Vagina (tissue), 2 donors: ENCODE measurements at regions not wholly inside any gene's neighbourhood (a gene's known extent, or its start where the extent isn't known, plus 50 kb on each side); places are given as distances from the start of the nearest gene placed in this dataset.

ENCODE experiments used
- DNase-seq, 2 donors: peaks; one replicate each; pipeline ENCODE4 v3.0.0-alpha.2; 2017; ENCODE audit errors: extremely low spot score in 2 of 2
- H3K27ac ChIP-seq: fragments of 200-600 bp; sonication (generic); one replicate; pipeline ENCODE4 v1.5.1; 2019
- H3K27me3 ChIP-seq: fragments of 200-600 bp; sonication (generic); one replicate; pipeline ENCODE4 v1.5.1; 2019
- H3K36me3 ChIP-seq, 2 donors: fragments of 200-600 bp; sonication (generic); one replicate each; pipeline ENCODE4 v1.5.1; 2017 to 2019
- H3K4me1 ChIP-seq: fragments of 200-600 bp; sonication (generic); one replicate; pipeline ENCODE4 v1.5.1; 2019
- H3K4me3 ChIP-seq, 2 donors: fragments of 200-600 bp; sonication (generic); 1 replicate in 1 of 2; 2 replicates in 1 of 2; pipeline ENCODE4 v1.5.1; 2016 to 2019
- H3K9me3 ChIP-seq: fragments of 200-600 bp; sonication (generic); one replicate; pipeline ENCODE4 v1.5.1; 2019
- POLR2A ChIP-seq, 2 donors: fragments of 450-650 bp; IDR thresholded peaks; one replicate each; pipeline ENCODE4 v1.6.1; 2017; ENCODE audit warnings: antibody characterized with exemption in 2 of 2, mild to moderate bottlenecking in 2 of 2, moderate library complexity in 2 of 2
- POLR2AphosphoS5 ChIP-seq, 2 donors: sonication (generic); formaldehyde crosslinking; IDR thresholded peaks; one replicate each; pipeline ENCODE4 v1.9.0; 2017; ENCODE audit warnings: antibody characterized with exemption in 2 of 2, mild to moderate bottlenecking in 2 of 2, low read depth in 1 of 2; ENCODE audit not compliant: insufficient read depth in 1 of 2
- intact Hi-C: fragments of 100-400 bp; cut with DNase I; formaldehyde crosslinking; loops from one replicate; pipeline ENCODE4 v1.15.1; 2023
- TF ChIP-seq, protein P1 (sequence below), 3 experiments: fragments of 450-650 bp in 2 of 3; fragments of 200-600 bp in 1 of 3; sonication (generic) in 1 of 3; IDR thresholded peaks; one replicate each; pipeline ENCODE4 v1.5.1; 2017 to 2019; ENCODE audit warnings: antibody characterized with exemption in 3 of 3, mild to moderate bottlenecking in 2 of 3, moderate library complexity in 2 of 3

DNA sequence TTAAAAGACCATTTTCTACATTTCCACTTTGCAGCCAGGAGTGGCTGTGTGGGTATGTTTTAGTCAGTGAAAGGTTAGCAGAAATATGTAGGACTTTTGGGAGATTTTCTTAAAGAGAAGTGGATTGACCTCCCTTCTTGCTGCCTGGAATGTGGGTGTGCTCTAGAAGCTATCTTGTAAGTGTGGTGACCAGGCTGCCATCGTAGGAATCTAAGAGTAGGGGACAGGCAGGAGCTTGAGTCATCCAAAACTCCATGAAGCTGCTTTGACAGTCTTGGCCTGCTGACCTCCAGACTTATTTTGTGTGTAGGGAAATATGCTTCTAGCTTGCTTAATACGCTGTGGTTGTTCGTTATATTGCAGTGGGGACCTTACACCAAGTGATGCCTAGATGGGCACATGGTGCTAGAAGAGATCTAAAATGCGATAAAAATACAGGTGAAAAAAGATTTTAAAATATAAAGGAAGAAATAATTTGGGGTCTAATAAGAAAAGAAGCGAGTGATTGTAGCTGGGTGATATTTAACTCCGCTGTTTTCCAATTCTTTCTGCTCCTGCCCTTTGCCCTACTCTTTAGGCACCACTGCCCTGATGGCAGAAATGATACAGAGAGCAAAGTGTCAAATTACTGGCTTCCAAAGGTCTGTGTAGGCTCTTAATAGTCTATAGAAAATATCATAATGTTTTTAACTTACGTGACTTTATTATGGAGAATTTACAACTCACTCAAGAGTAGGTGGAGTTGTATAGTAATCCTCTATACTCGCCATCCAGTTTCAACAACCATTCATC is 298.2 kb upstream of the ZNF608 start:
- Histone ChIP-seq H3K27me3 (no peaks in the 10 kb centered on the region), H3K36me3 (no peaks in the 10 kb centered on the region), H3K4me1 (peaks cover 14% of the 10 kb centered on the region), H3K9me3 (no peaks in the 10 kb centered on the region), H3K4me3 (no peak overlapping the region), H3K27ac (no peak overlapping the region)
- TF ChIP-seq POLR2A (IDR thresholded peaks at IDR 0.05) (no peak), POLR2AphosphoS5 (IDR thresholded peaks at IDR 0.05; ENCODE audit: insufficient read depth in 1 of 2, low read depth in 1 of 2) (no peak)
- TF ChIP-seq, protein P1, sequence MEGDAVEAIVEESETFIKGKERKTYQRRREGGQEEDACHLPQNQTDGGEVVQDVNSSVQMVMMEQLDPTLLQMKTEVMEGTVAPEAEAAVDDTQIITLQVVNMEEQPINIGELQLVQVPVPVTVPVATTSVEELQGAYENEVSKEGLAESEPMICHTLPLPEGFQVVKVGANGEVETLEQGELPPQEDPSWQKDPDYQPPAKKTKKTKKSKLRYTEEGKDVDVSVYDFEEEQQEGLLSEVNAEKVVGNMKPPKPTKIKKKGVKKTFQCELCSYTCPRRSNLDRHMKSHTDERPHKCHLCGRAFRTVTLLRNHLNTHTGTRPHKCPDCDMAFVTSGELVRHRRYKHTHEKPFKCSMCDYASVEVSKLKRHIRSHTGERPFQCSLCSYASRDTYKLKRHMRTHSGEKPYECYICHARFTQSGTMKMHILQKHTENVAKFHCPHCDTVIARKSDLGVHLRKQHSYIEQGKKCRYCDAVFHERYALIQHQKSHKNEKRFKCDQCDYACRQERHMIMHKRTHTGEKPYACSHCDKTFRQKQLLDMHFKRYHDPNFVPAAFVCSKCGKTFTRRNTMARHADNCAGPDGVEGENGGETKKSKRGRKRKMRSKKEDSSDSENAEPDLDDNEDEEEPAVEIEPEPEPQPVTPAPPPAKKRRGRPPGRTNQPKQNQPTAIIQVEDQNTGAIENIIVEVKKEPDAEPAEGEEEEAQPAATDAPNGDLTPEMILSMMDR (IDR thresholded peaks at IDR 0.05) = no peak
- intact Hi-C loops = no loop called here
- DNase-seq = no peak

DNA sequence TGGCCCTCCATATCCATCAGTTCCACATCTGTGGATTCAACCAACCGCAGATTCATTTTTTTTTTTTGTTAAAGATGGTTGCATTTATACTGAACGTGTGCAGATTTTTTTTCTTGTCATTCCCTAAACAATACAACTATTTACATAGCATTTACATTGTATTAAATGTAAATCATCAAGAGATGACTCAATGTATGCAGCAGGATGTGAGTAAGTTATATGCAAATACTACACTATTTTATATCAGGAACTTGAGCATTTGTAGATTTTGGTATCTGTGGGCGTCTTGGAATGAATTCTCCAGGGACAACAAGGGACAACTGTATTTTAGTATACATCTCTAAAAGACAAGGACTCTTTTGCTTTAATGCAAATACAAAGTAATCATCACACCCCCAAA is 299.2 kb upstream of the ZNF608 start:
- H3K4me1 ChIP-seq = peaks cover 14% of the 10 kb centered on the region
- no peaks in the 10 kb centered on the region for H3K36me3 ChIP-seq
- DNase-seq = no peak
- intact Hi-C loops = no loop called here
- H3K4me3 ChIP-seq = no peak overlapping the region
- H3K27me3 ChIP-seq = no peaks in the 10 kb centered on the region
- no peaks in the 10 kb centered on the region for H3K9me3 ChIP-seq
- no peak overlapping the region for H3K27ac ChIP-seq
- TF ChIP-seq POLR2A (IDR thresholded peaks at IDR 0.05) (no peak), POLR2AphosphoS5 (IDR thresholded peaks at IDR 0.05; ENCODE audit: insufficient read depth in 1 of 2, low read depth in 1 of 2) (no peak)
- TF ChIP-seq, protein P1 (IDR thresholded peaks at IDR 0.05) = no peak

DNA sequence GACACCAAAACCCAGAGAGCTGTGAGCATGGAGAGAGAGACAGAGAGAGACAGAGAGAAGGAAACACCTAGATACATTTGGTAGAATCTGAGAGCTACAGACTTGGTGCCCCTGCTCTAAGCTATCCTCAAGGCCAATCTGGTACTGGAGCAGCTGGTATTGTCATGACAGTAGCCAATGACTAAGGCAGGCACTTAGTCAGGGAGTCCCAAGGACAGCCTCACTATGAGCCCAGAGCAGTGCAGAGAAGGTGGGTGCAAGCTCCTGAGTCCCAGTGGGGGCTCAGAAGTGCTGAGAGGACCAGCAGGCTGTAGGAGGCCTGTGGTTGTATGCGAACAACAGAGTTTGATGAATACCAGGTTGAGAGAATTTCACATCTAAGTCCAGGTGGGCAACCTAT is 300.4 kb upstream of the ZNF608 start:
- intact Hi-C loops = no loop called here
- TF ChIP-seq, protein P1 (IDR thresholded peaks at IDR 0.05) = no peak
- no peak for TF ChIP-seq POLR2A (IDR thresholded peaks at IDR 0.05)
- TF ChIP-seq POLR2AphosphoS5 (IDR thresholded peaks at IDR 0.05; ENCODE audit: insufficient read depth in 1 of 2, low read depth in 1 of 2) = no peak
- Histone ChIP-seq H3K4me3 (no peak overlapping the region), H3K27ac (no peak overlapping the region), H3K27me3 (no peaks in the 10 kb centered on the region), H3K4me1 (peaks cover 14% of the 10 kb centered on the region), H3K36me3 (no peaks in the 10 kb centered on the region), H3K9me3 (no peaks in the 10 kb centered on the region)
- DNase-seq = no peak

DNA sequence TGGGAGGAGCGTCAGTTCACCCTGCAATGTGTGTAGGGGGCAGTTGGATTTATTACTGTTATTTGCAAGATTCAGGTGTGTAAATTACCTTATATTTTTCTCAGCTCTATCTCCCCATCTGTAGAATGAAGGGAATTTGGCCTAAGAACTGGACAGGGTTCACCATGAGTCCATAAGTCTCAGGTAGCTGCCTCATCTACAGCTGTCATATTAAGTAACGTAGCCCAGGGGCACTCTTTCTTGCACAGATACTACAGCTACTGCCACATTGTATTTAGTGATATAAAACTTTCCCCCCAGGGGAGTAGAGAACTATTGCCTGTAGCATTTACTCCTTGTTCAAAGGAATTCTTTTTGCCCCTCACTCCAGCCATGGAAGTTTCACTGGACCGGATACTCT is 301.4 kb upstream of the ZNF608 start:
- intact Hi-C loops = no loop called here
- Histone ChIP-seq H3K27me3 (no peaks in the 10 kb centered on the region), H3K4me3 (no peak overlapping the region), H3K27ac (no peak overlapping the region), H3K4me1 (peaks cover 14% of the 10 kb centered on the region), H3K9me3 (no peaks in the 10 kb centered on the region), H3K36me3 (no peaks in the 10 kb centered on the region)
- no peak for DNase-seq
- TF ChIP-seq, protein P1 (IDR thresholded peaks at IDR 0.05) = no peak
- TF ChIP-seq POLR2AphosphoS5 (IDR thresholded peaks at IDR 0.05; ENCODE audit: insufficient read depth in 1 of 2, low read depth in 1 of 2) (no peak), POLR2A (IDR thresholded peaks at IDR 0.05) (no peak)
